Sigmoid colon (tissue), 4 donors: ENCODE measurements at regions not wholly inside any gene's neighbourhood (a gene's known extent, or its start where the extent isn't known, plus 50 kb on each side); places are given as distances from the start of the nearest gene placed in this dataset.

Experiments used
- POLR2A ChIP-seq, 2 donors: fragments of 450-650 bp; IDR thresholded peaks; one replicate each; pipeline ENCODE4 v1.6.1; 2016; ENCODE audit warnings: antibody characterized with exemption in 2 of 2, mild to moderate bottlenecking in 2 of 2, moderate library complexity in 2 of 2
- POLR2AphosphoS5 ChIP-seq, 4 donors: sonication (generic); formaldehyde crosslinking; IDR thresholded peaks; one replicate each; pipeline ENCODE4 v1.6.1; 2017; ENCODE audit warnings: antibody characterized with exemption in 4 of 4
- TF ChIP-seq, protein P1 (sequence below), 4 experiments: fragments of 450-650 bp in 3 of 4; fragments of 200-600 bp in 1 of 4; IDR thresholded peaks; one replicate each; pipeline ENCODE4 v1.5.1; 2016 to 2019; ENCODE audit warnings: antibody characterized with exemption in 4 of 4, mild to moderate bottlenecking in 3 of 4, moderate library complexity in 2 of 4

GRCh38 chr12:42010257-42010656 is 134.4 kb downstream of the GXYLT1 start:
- TF ChIP-seq, protein P1, sequence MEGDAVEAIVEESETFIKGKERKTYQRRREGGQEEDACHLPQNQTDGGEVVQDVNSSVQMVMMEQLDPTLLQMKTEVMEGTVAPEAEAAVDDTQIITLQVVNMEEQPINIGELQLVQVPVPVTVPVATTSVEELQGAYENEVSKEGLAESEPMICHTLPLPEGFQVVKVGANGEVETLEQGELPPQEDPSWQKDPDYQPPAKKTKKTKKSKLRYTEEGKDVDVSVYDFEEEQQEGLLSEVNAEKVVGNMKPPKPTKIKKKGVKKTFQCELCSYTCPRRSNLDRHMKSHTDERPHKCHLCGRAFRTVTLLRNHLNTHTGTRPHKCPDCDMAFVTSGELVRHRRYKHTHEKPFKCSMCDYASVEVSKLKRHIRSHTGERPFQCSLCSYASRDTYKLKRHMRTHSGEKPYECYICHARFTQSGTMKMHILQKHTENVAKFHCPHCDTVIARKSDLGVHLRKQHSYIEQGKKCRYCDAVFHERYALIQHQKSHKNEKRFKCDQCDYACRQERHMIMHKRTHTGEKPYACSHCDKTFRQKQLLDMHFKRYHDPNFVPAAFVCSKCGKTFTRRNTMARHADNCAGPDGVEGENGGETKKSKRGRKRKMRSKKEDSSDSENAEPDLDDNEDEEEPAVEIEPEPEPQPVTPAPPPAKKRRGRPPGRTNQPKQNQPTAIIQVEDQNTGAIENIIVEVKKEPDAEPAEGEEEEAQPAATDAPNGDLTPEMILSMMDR (IDR thresholded peaks at IDR 0.05) = no peak
- TF ChIP-seq POLR2AphosphoS5 (IDR thresholded peaks at IDR 0.05) = no peak
- no peak for TF ChIP-seq POLR2A (IDR thresholded peaks at IDR 0.05)
